ENCODE measurements at regions not wholly inside any gene's neighbourhood (a gene's known extent, or its start where the extent isn't known, plus 50 kb on each side); places are given as distances from the start of the nearest gene placed in this dataset.
"Not testable (repeated sequence)": the region's sequence is repeated elsewhere in the genome, so short reads cannot be mapped to it uniquely, and the experiment has no call there.

DNA sequence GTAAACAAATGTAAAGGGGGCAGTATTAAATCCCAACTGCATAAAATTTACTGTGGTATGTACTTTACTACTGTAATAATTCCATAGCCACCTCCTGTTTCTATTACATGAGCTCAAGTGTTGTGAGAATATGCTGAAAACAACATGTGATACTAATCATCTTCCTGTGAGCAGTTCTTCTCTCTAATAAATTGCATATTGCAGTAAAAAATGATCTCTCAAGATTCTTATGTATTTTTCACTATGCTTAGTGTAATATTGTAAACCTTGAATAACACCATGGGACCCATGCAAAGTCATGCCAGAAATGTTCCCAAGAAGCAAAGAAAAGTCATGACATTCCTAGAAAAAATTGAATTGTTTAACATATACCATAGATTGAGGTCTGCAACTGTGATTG is 133.0 kb upstream of the ATXN1 start:
- Mint-ChIP-seq H3K9me3 (ENCODE audit: low read depth) (peaks cover 17% of the 10 kb centered on the region), H3K4me3 (ENCODE audit: unreplicated experiment) (no peak overlapping the region), H3K4me1 (ENCODE audit: low read depth) (peaks cover 22% of the 10 kb centered on the region), H3K27ac (ENCODE audit: unreplicated experiment) (no peak overlapping the region), H3K27me3 (ENCODE audit: low read depth) (no peaks in the 10 kb centered on the region), H3K36me3 (ENCODE audit: low read depth) (peaks cover 4% of the 10 kb centered on the region)
- DNase-seq (ENCODE audit: low spot score): no peak
- TF ChIP-seq, protein P1, sequence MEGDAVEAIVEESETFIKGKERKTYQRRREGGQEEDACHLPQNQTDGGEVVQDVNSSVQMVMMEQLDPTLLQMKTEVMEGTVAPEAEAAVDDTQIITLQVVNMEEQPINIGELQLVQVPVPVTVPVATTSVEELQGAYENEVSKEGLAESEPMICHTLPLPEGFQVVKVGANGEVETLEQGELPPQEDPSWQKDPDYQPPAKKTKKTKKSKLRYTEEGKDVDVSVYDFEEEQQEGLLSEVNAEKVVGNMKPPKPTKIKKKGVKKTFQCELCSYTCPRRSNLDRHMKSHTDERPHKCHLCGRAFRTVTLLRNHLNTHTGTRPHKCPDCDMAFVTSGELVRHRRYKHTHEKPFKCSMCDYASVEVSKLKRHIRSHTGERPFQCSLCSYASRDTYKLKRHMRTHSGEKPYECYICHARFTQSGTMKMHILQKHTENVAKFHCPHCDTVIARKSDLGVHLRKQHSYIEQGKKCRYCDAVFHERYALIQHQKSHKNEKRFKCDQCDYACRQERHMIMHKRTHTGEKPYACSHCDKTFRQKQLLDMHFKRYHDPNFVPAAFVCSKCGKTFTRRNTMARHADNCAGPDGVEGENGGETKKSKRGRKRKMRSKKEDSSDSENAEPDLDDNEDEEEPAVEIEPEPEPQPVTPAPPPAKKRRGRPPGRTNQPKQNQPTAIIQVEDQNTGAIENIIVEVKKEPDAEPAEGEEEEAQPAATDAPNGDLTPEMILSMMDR (IDR thresholded peaks at IDR 0.05): no peak

- not testable (repeated sequence) for H3K36me3 Mint-ChIP-seq (ENCODE audit: low read depth); H3K27ac Mint-ChIP-seq (ENCODE audit: unreplicated experiment); H3K27me3 Mint-ChIP-seq (ENCODE audit: low read depth); H3K4me3 Mint-ChIP-seq (ENCODE audit: unreplicated experiment); DNase-seq (ENCODE audit: low spot score)
- H3K9me3 Mint-ChIP-seq (ENCODE audit: low read depth): peaks cover 17% of the 10 kb centered on the region
- H3K4me1 Mint-ChIP-seq (ENCODE audit: low read depth): peaks cover 22% of the 10 kb centered on the region
Observed at GRCh38 chr6:16891110-16891509, 129.8 kb upstream of the ATXN1 start.

GRCh38 chr6:16885411-16886160 is 124.3 kb upstream of the ATXN1 start:
- DNase-seq (ENCODE audit: low spot score): no peak
- Mint-ChIP-seq H3K4me3 (ENCODE audit: unreplicated experiment) (no peak overlapping the region), H3K27ac (ENCODE audit: unreplicated experiment) (no peak overlapping the region), H3K9me3 (ENCODE audit: low read depth) (no peaks in the 10 kb centered on the region), H3K4me1 (ENCODE audit: low read depth) (peaks cover 6% of the 10 kb centered on the region), H3K36me3 (ENCODE audit: low read depth) (peaks cover 4% of the 10 kb centered on the region), H3K27me3 (ENCODE audit: low read depth) (no peaks in the 10 kb centered on the region)
- TF ChIP-seq, protein P1 (IDR thresholded peaks at IDR 0.05): no peak

- no peaks in the 10 kb centered on the region for H3K27me3 Mint-ChIP-seq (ENCODE audit: low read depth)
Observed at GRCh38 chr6:16884526-16884925, 123.3 kb upstream of the ATXN1 start.

GRCh38 chr6:16883414-16883813 is 122.2 kb upstream of the ATXN1 start:
- peaks cover 4% of the 10 kb centered on the region for H3K36me3 Mint-ChIP-seq (ENCODE audit: low read depth)
- no peak overlapping the region for H3K4me3 Mint-ChIP-seq (ENCODE audit: unreplicated experiment)
- peaks cover 4% of the 10 kb centered on the region for H3K9me3 Mint-ChIP-seq (ENCODE audit: low read depth)
- peaks cover 6% of the 10 kb centered on the region for H3K4me1 Mint-ChIP-seq (ENCODE audit: low read depth)
- H3K27me3 Mint-ChIP-seq (ENCODE audit: low read depth): no peaks in the 10 kb centered on the region
- no peak for DNase-seq (ENCODE audit: low spot score)
- no peak overlapping the region for H3K27ac Mint-ChIP-seq (ENCODE audit: unreplicated experiment)
- TF ChIP-seq, protein P1 (IDR thresholded peaks at IDR 0.05): no peak

More at GRCh38 chr6:16884526-16884925, 123.3 kb upstream of the ATXN1 start:
- TF ChIP-seq, protein P1 (IDR thresholded peaks at IDR 0.05): no peak
- Mint-ChIP-seq H3K4me1 (ENCODE audit: low read depth) (peaks cover 6% of the 10 kb centered on the region), H3K36me3 (ENCODE audit: low read depth) (peaks cover 4% of the 10 kb centered on the region), H3K9me3 (ENCODE audit: low read depth) (peaks cover 3% of the 10 kb centered on the region), H3K4me3 (ENCODE audit: unreplicated experiment) (no peak overlapping the region), H3K27ac (ENCODE audit: unreplicated experiment) (no peak overlapping the region)
- DNase-seq (ENCODE audit: low spot score): no peak

- no peak for DNase-seq (ENCODE audit: low spot score)
- peaks cover 6% of the 10 kb centered on the region for H3K4me1 Mint-ChIP-seq (ENCODE audit: low read depth)
- H3K27me3 Mint-ChIP-seq (ENCODE audit: low read depth): no peaks in the 10 kb centered on the region
Observed at GRCh38 chr6:16882230-16882629, 121.0 kb upstream of the ATXN1 start.

GRCh38 chr6:16876852-16877251 is 115.6 kb upstream of the ATXN1 start:
- not testable (repeated sequence) for H3K27ac Mint-ChIP-seq (ENCODE audit: unreplicated experiment); H3K4me1 Mint-ChIP-seq (ENCODE audit: low read depth); DNase-seq (ENCODE audit: low spot score); H3K27me3 Mint-ChIP-seq (ENCODE audit: low read depth); H3K36me3 Mint-ChIP-seq (ENCODE audit: low read depth); H3K4me3 Mint-ChIP-seq (ENCODE audit: unreplicated experiment)
- H3K9me3 Mint-ChIP-seq (ENCODE audit: low read depth): peaks cover 19% of the 10 kb centered on the region

More at GRCh38 chr6:16882230-16882629, 121.0 kb upstream of the ATXN1 start:
- TF ChIP-seq, protein P1 (IDR thresholded peaks at IDR 0.05): no peak
- Mint-ChIP-seq H3K9me3 (ENCODE audit: low read depth) (peaks cover 15% of the 10 kb centered on the region), H3K4me3 (ENCODE audit: unreplicated experiment) (no peak overlapping the region), H3K36me3 (ENCODE audit: low read depth) (peaks cover 7% of the 10 kb centered on the region), H3K27ac (ENCODE audit: unreplicated experiment) (no peak overlapping the region)

All from chondrocyte (in vitro differentiated cells).